HCT116 (cell line): ENCODE measurements at regions not wholly inside any gene's neighbourhood (a gene's known extent, or its start where the extent isn't known, plus 50 kb on each side); places are given as distances from the start of the nearest gene placed in this dataset.

Experiments used
- ATAC-seq: fragments of 200-7000 bp; cut with Tn5 transposase; 2 replicates; pipeline ENCODE4 v1.9.1; 2020; ENCODE audit warnings: mild to moderate bottlenecking, moderate library complexity
- BruUV-seq: library from RNA; stranded (reverse); fragments of 400-500 nt; replicated peaks from 2 replicates; lab custom pipeline; 2021; lab: Mats Ljungman, UMichigan
- CTCF ChIA-PET: fragments of 300-600 bp; sonication (Branson Sonifier 250); formaldehyde crosslinking; loops from one replicate; lab custom pipeline; 2021; ENCODE audit warnings: antibody characterized with exemption; lab: Charles Lee
- POLR2A ChIA-PET: fragments of 300-600, 350-600 bp; sonication (Branson Sonifier 250); formaldehyde crosslinking; loops from one replicate; lab custom pipeline; 2021; ENCODE audit warnings: antibody characterized with exemption; lab: Charles Lee
- RAD21 ChIA-PET, 2 experiments: fragments of 300-600 bp; sonication (Branson Sonifier 250); formaldehyde crosslinking; loops; one replicate each; lab custom pipeline; 2023; ENCODE audit warnings: low total read pairs in 2 of 2; ENCODE audit not compliant: uncharacterized antibody in 2 of 2, unreplicated experiment in 2 of 2, low non-redundant PET in 1 of 2; lab: Charles Lee
- DNase-seq: peaks from one replicate; pipeline ENCODE4 v3.0.0-alpha.2; 2010; ENCODE audit warnings: low read depth, low spot score
- H2AFZ ChIP-seq: fragments of 200-600 bp; shearing (Covaris generic), sonication (generic); 2 replicates; pipeline ENCODE4 v1.6.1; 2017; ENCODE audit warnings: low read depth, mixed run types, mixed read lengths, antibody characterized with exemption, low read length; ENCODE audit not compliant: poor library complexity, severe bottlenecking
- H3K27ac ChIP-seq: 2 replicates; pipeline ENCODE4 v1.5.1; 2012; ENCODE audit warnings: low read depth, low read length
- H3K27me3 ChIP-seq: fragments of 200-600 bp; sonication (generic); 2 replicates; pipeline ENCODE4 v1.6.1; 2016; ENCODE audit warnings: mixed run types, low read length, mixed read lengths; ENCODE audit not compliant: insufficient read depth
- H3K36me3 ChIP-seq, 2 experiments: fragments of 200-500 bp in 1 of 2; fragments of 200-600 bp in 1 of 2; sonication (Bioruptor generic) in 1 of 2; sonication (generic) in 1 of 2; 2 replicates each; pipeline versions ENCODE4 v1.5.1 to v1.6.1; 2014 to 2016; ENCODE audit warnings: low read length in 2 of 2, inconsistent platforms in 1 of 2, mixed read lengths in 1 of 2, mixed run types in 1 of 2; ENCODE audit not compliant: insufficient read depth in 2 of 2, control insufficient read depth in 1 of 2
- H3K4me1 ChIP-seq, 2 experiments: fragments of 200-600 bp in 1 of 2; sonication (generic) in 1 of 2; 2 replicates each; pipeline versions ENCODE4 v1.5.1 to v1.6.1; 2012 to 2017; ENCODE audit warnings: low read length in 2 of 2, inconsistent platforms in 1 of 2, mild to moderate bottlenecking in 1 of 2, mixed read lengths in 1 of 2, mixed run types in 1 of 2, moderate library complexity in 1 of 2; ENCODE audit not compliant: insufficient read depth in 2 of 2, control insufficient read depth in 1 of 2
- H3K4me2 ChIP-seq: fragments of 200-600 bp; sonication (generic); 2 replicates; pipeline ENCODE4 v1.6.1; 2017; ENCODE audit warnings: mixed run types, low read length, mixed read lengths
- H3K4me3 ChIP-seq, 2 experiments: fragments of 200-600 bp in 1 of 2; sonication (generic) in 1 of 2; replicated peaks in 1 of 2; 2 replicates each; pipeline ENCODE4 v1.5.1; 2011 to 2016; ENCODE audit warnings: low read length in 2 of 2, control low read depth in 1 of 2, low read depth in 1 of 2, mild to moderate bottlenecking in 1 of 2, mixed read lengths in 1 of 2, mixed run types in 1 of 2
- H3K79me2 ChIP-seq: fragments of 200-600 bp; sonication (generic); 2 replicates; pipeline ENCODE4 v1.6.1; 2017; ENCODE audit warnings: mild to moderate bottlenecking, mixed run types, low read length, moderate library complexity, mixed read lengths; ENCODE audit not compliant: insufficient read depth
- H3K9ac ChIP-seq: fragments of 200-600 bp; sonication (generic); 2 replicates; pipeline ENCODE4 v1.6.1; 2016; ENCODE audit warnings: low read length, mixed read lengths
- H3K9me2 ChIP-seq: fragments of 200-600 bp; sonication (generic), shearing (Covaris generic); 2 replicates; pipeline ENCODE4 v1.6.1; 2017; ENCODE audit warnings: mixed run types, mild to moderate bottlenecking, moderate library complexity; ENCODE audit not compliant: insufficient read depth
- H3K9me3 ChIP-seq, 2 experiments: fragments of 200-500 bp in 1 of 2; fragments of 200-600 bp in 1 of 2; sonication (Bioruptor generic) in 1 of 2; sonication (generic) in 1 of 2; 2 replicates each; pipeline ENCODE4 v1.6.1; 2014 to 2017; ENCODE audit warnings: low read length in 2 of 2, mixed read lengths in 2 of 2, inconsistent platforms in 1 of 2, low read depth in 1 of 2, mild to moderate bottlenecking in 1 of 2, mixed run types in 1 of 2, moderate library complexity in 1 of 2; ENCODE audit not compliant: control insufficient read depth in 1 of 2, insufficient read depth in 1 of 2
- H4K20me1 ChIP-seq: fragments of 200-600 bp; sonication (generic), shearing (Covaris generic); 2 replicates; pipeline ENCODE4 v1.6.1; 2017; ENCODE audit warnings: mixed run types, mild to moderate bottlenecking, moderate library complexity; ENCODE audit not compliant: insufficient read depth
- ATF3 ChIP-seq: IDR thresholded peaks from 2 replicates; pipeline ENCODE4 v1.6.1; 2012
- CBX3 ChIP-seq: IDR thresholded peaks from 2 replicates; pipeline ENCODE4 v1.6.1; 2012; ENCODE audit warnings: low read depth
- CEBPB ChIP-seq: IDR thresholded peaks from 2 replicates; pipeline ENCODE4 v1.6.1; 2012; ENCODE audit warnings: low read depth
- ELF1 ChIP-seq: IDR thresholded peaks from 2 replicates; pipeline ENCODE4 v1.6.1; 2012; ENCODE audit warnings: low read depth, borderline replicate concordance
- RAD21 ChIP-seq: IDR thresholded peaks from 2 replicates; pipeline ENCODE4 v1.6.1; 2012; ENCODE audit warnings: low read depth, mild to moderate bottlenecking
- SRF ChIP-seq: IDR thresholded peaks from 2 replicates; pipeline ENCODE4 v1.6.1; 2012; ENCODE audit warnings: low read depth
- YY1 ChIP-seq: IDR thresholded peaks from 2 replicates; pipeline ENCODE4 v1.6.1; 2011; ENCODE audit warnings: low read length, low read depth, moderate library complexity, mild to moderate bottlenecking; ENCODE audit not compliant: insufficient replicate concordance; ENCODE audit errors: extremely low read depth
- ZFX ChIP-seq: fragments of 450-650 bp; IDR thresholded peaks from 2 replicates; pipeline ENCODE4 v1.6.1; 2017
- intact Hi-C: fragments of 100-400 bp; cut with micrococcal nuclease; formaldehyde crosslinking; loops from 2 replicates; pipeline ENCODE4 v1.10.0; 2022
- TF ChIP-seq, protein P1 (sequence below): IDR thresholded peaks from 2 replicates; pipeline ENCODE4 v1.6.1; 2011; ENCODE audit warnings: mild to moderate bottlenecking, low read length, moderate library complexity; ENCODE audit not compliant: insufficient replicate concordance; ENCODE audit errors: extremely low read depth
- TF ChIP-seq, protein P2 (sequence below), 3 experiments: fragments of 200-600 bp in 1 of 3; sonication (generic) in 1 of 3; IDR thresholded peaks in 2 of 3; conservative IDR thresholded peaks in 1 of 3; 2 replicates each; pipeline ENCODE4 v1.5.1; 2012 to 2017; ENCODE audit warnings: low read depth in 2 of 3, low read length in 2 of 3, antibody characterized with exemption in 1 of 3, borderline replicate concordance in 1 of 3, control low read depth in 1 of 3, mild to moderate bottlenecking in 1 of 3, mixed read lengths in 1 of 3, mixed run types in 1 of 3, moderate library complexity in 1 of 3; ENCODE audit not compliant: insufficient read depth in 1 of 3

DNA sequence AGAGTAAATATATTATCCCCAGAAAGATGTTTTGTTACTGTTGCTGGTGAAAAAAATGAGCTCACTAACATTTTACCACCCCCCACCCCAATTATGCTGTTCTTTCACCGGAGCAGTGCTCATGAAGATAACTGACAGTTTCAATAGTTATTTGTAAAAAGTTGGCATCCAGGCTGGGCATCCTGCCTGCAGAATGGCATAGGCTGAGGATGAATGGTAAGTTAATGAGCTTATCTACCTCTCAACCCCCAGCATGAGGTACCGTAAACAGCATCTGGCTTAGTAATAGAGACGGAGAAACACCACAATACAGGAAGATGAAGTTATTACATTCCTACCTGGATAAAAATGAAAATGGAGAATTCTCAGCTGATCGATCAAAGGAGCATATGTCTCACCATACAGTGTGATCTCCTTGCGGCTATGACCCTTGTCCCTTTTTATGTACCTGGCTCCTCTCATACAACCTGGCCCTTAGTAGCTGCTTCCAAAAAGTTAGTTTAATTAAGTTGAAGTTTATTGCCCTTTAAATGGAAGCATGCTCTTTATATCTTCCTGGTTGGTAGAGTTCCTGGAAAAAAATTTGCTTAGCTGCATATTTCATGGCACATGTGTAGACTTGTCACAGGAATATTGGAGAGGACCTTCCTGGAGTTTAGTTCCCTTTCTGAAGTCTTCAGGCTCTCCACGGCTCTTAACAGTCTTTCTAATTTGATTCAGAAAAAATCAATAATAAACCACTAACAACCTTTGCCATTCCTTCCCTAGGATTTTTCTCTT lies 61.2 kb upstream of the MPHOSPH6 start (continued):
- no peak for TF ChIP-seq ATF3
- TF ChIP-seq ELF1: no peak
- TF ChIP-seq ZFX: no peak
- no peak for TF ChIP-seq SRF
- TF ChIP-seq, protein P1, sequence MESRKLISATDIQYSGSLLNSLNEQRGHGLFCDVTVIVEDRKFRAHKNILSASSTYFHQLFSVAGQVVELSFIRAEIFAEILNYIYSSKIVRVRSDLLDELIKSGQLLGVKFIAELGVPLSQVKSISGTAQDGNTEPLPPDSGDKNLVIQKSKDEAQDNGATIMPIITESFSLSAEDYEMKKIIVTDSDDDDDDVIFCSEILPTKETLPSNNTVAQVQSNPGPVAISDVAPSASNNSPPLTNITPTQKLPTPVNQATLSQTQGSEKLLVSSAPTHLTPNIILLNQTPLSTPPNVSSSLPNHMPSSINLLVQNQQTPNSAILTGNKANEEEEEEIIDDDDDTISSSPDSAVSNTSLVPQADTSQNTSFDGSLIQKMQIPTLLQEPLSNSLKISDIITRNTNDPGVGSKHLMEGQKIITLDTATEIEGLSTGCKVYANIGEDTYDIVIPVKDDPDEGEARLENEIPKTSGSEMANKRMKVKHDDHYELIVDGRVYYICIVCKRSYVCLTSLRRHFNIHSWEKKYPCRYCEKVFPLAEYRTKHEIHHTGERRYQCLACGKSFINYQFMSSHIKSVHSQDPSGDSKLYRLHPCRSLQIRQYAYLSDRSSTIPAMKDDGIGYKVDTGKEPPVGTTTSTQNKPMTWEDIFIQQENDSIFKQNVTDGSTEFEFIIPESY: no peak

DNA sequence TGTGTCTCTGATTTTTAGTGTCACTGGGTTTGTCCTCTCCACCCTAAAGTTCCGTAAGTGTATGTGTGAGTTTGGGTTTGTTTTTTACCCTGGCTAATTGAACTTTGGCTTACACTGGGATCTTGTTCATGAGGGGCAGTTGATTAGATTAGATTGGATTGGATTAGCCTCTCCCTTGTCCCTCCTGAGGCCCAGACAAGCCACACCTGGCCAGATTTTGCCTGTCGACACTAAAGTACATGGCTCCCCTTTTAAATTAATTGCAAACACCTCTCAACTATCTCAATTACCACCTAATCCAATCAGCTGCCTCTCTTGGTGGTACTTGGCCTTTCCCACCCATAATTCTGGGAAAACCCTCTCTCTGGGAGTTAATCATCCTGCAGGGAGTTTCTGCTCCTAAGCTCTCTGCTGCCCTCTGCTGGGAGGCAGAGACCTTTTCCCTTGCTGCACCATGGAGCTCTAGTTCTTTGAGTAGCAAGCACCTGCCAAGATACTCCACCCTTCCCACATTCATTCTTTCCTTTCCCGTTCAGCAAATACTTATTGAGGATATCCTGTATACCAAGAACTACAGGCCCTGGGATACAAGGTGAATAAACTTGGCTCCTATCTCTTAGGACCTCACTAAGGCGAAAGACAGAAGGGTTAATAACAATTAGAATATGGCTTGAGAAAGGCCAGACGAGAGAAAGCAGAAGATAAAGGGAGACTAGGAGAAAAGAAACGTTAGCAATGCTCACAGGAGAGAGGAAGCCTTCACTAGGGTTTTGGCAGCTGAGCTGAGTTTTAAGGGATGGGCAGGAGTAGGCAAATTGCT lies 60.0 kb upstream of the MPHOSPH6 start:
- intact Hi-C loops: loop anchor here (1.0 kb wide), 3 partner anchors 199 to 340 kb away; no protein-coding TSS in a partner anchor
- H4K20me1 ChIP-seq: no peaks in the 10 kb centered on the region
- ChIA-PET POLR2A (no interaction called here), CTCF (interaction anchor here (0.6 to 2.3 kb wide), 25 partner anchors 8 to 340 kb away, joined by 3 to 35 read pairs (median 3); partner anchors contain the start of genes MPHOSPH6 and SDR42E1), RAD21 (interaction anchor here in 1 of 2 experiments (1.6 kb wide), 1 partner anchor 147 kb away, joined by 3 read pairs; no protein-coding TSS in a partner anchor)
- H2AFZ ChIP-seq: no peak overlapping the region
- H3K4me2 ChIP-seq: no peak overlapping the region
- H3K9ac ChIP-seq: no peak overlapping the region
- H3K4me1 ChIP-seq: no peaks in the 10 kb centered on the region
- ATAC-seq: peak; percentile 97
- no TSS peak for BruUV-seq
- no peak overlapping the region for H3K4me3 ChIP-seq
- no peak overlapping the region for H3K27ac ChIP-seq
- no peaks in the 10 kb centered on the region for H3K9me3 ChIP-seq
- peaks cover 56% of the 10 kb centered on the region for H3K27me3 ChIP-seq
- H3K36me3 ChIP-seq: no peaks in the 10 kb centered on the region
- peak; percentile 70 for DNase-seq
- TF ChIP-seq CEBPB (no peak), ATF3 (no peak), RAD21 (peak; percentile 93), CBX3 (no peak), YY1 (no peak)
- TF ChIP-seq, protein P2, sequence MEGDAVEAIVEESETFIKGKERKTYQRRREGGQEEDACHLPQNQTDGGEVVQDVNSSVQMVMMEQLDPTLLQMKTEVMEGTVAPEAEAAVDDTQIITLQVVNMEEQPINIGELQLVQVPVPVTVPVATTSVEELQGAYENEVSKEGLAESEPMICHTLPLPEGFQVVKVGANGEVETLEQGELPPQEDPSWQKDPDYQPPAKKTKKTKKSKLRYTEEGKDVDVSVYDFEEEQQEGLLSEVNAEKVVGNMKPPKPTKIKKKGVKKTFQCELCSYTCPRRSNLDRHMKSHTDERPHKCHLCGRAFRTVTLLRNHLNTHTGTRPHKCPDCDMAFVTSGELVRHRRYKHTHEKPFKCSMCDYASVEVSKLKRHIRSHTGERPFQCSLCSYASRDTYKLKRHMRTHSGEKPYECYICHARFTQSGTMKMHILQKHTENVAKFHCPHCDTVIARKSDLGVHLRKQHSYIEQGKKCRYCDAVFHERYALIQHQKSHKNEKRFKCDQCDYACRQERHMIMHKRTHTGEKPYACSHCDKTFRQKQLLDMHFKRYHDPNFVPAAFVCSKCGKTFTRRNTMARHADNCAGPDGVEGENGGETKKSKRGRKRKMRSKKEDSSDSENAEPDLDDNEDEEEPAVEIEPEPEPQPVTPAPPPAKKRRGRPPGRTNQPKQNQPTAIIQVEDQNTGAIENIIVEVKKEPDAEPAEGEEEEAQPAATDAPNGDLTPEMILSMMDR (IDR thresholded peaks at IDR 0.05 in 2 of 3, conservative IDR thresholded peaks at IDR 0.05 in 1 of 3; ENCODE audit: borderline replicate concordance in 1 of 3, insufficient read depth in 1 of 3, low read depth in 2 of 3, low read length in 2 of 3): peak; percentile 90 to 99 (median 99)
- no peaks in the 10 kb centered on the region for H3K79me2 ChIP-seq
- H3K9me2 ChIP-seq: no peaks in the 10 kb centered on the region
